A549 (cell line): ENCODE measurements at regions not wholly inside any gene's neighbourhood (a gene's known extent, or its start where the extent isn't known, plus 50 kb on each side); places are given as distances from the start of the nearest gene placed in this dataset.

ENCODE experiments used
- ATAC-seq, 2 experiments: fragments of 200-7000 bp in 1 of 2; fragments of >200 bp in 1 of 2; cut with Nextera tagmentation in 1 of 2; cut with Tn5 transposase in 1 of 2; 3 replicates each; pipeline versions ENCODE4 v1.8.0 to v1.9.1; 2018 to 2020; ENCODE audit warnings: mild to moderate bottlenecking in 1 of 2, moderate library complexity in 1 of 2
- CTCF ChIA-PET: fragments of 300-600 bp; sonication (Branson Sonifier 250); formaldehyde crosslinking; extraction: SDS; loops from one replicate; lab custom pipeline; 2021; ENCODE audit warnings: antibody characterized with exemption, inconsistent platforms; lab: Yijun Ruan, JAX
- POLR2A ChIA-PET: fragments of 350-600 bp; formaldehyde crosslinking; extraction: SDS; loops from one replicate; lab custom pipeline; 2021; ENCODE audit warnings: antibody characterized with exemption, inconsistent platforms; lab: Yijun Ruan, JAX
- DNase-seq, 2 experiments: peaks; one replicate each; pipeline versions ENCODE4 v3.0.0 to v3.0.0-alpha.2; 2011 to 2016; ENCODE audit warnings: low read depth in 1 of 2, low spot score in 1 of 2
- FAIRE-seq: peaks from 2 replicates; lab custom pipeline; 2011; peaks lifted over from hg19 to GRCh38; lab: Jason Lieb, UNC
- H3K27ac ChIP-seq, 2 experiments: fragments of >200 bp; sonication (Bioruptor Twin); formaldehyde crosslinking; 3 replicates each; pipeline ENCODE4 v1.5.1; 2016 to 2017
- H3K4me1 ChIP-seq: fragments of >200 bp; sonication (Bioruptor Twin); formaldehyde crosslinking; 3 replicates; pipeline ENCODE4 v1.6.1; 2016
- H3K4me2 ChIP-seq: fragments of >200 bp; sonication (Bioruptor Twin); formaldehyde crosslinking; 3 replicates; pipeline ENCODE4 v1.6.1; 2016
- H3K4me3 ChIP-seq: fragments of >200 bp; sonication (Bioruptor Twin); formaldehyde crosslinking; 3 replicates; pipeline ENCODE4 v1.5.1; 2016
- H3K9me3 ChIP-seq: fragments of >200 bp; sonication (Bioruptor Twin); formaldehyde crosslinking; 3 replicates; pipeline ENCODE4 v1.6.1; 2016
- ATOH8 ChIP-seq: fragments of 250-450 bp; sonication (Bioruptor Pico); IDR thresholded peaks from 2 replicates; pipeline ENCODE4 v1.5.0; 2020; ENCODE audit warnings: low read depth, mild to moderate bottlenecking, moderate library complexity
- CBX2 ChIP-seq: fragments of 200-600 bp; sonication (generic); IDR thresholded peaks from 2 replicates; pipeline ENCODE4 v1.6.1; 2016; ENCODE audit warnings: low read depth, mild to moderate bottlenecking, borderline replicate concordance
- CEBPB ChIP-seq, 2 experiments: fragments of >200 bp in 1 of 2; sonication (Bioruptor Twin) in 1 of 2; formaldehyde crosslinking in 1 of 2; IDR thresholded peaks; 2 replicates each; pipeline ENCODE4 v1.6.1; 2012 to 2016
- E2F6 ChIP-seq: IDR thresholded peaks from 2 replicates; pipeline ENCODE4 v1.6.1; 2012; ENCODE audit warnings: low read depth, borderline replicate concordance
- EHF ChIP-seq: fragments of 250-450 bp; sonication (Bioruptor Pico); IDR thresholded peaks from 2 replicates; pipeline ENCODE4 v1.5.0; 2020; ENCODE audit warnings: mild to moderate bottlenecking
- EHMT2 ChIP-seq: fragments of 200-600 bp; sonication (generic); IDR thresholded peaks from 2 replicates; pipeline ENCODE4 v1.6.1; 2016; ENCODE audit warnings: antibody characterized with exemption, low read depth, mild to moderate bottlenecking, moderate library complexity
- GATA3 ChIP-seq: IDR thresholded peaks from 2 replicates; pipeline ENCODE4 v1.6.1; 2012; ENCODE audit warnings: borderline replicate concordance
- HDAC2 ChIP-seq: fragments of 200-600 bp; sonication (generic); IDR thresholded peaks from 2 replicates; pipeline ENCODE4 v1.6.1; 2016
- HMGXB4 ChIP-seq: fragments of 250-450 bp; sonication (Bioruptor Pico); IDR thresholded peaks from 2 replicates; pipeline ENCODE4 v1.5.0; 2021; ENCODE audit warnings: mild to moderate bottlenecking, moderate library complexity, borderline replicate concordance
- HOXA7 ChIP-seq: fragments of 250-450 bp; sonication (Bioruptor Pico); IDR thresholded peaks from 2 replicates; pipeline ENCODE4 v1.5.0; 2020; ENCODE audit warnings: mild to moderate bottlenecking, moderate library complexity
- JUN ChIP-seq, 2 experiments: fragments of >200 bp; sonication (Bioruptor Twin); formaldehyde crosslinking; IDR thresholded peaks; 2 replicates in 1 of 2; 3 replicates in 1 of 2; pipeline ENCODE4 v1.6.1; 2016 to 2017
- JUNB ChIP-seq: fragments of >200 bp; sonication (Bioruptor Twin); formaldehyde crosslinking; IDR thresholded peaks from 2 replicates; pipeline ENCODE4 v1.6.1; 2016
- KDM1A ChIP-seq: fragments of 200-600 bp; sonication (generic); IDR thresholded peaks from 2 replicates; pipeline ENCODE4 v1.6.1; 2016; ENCODE audit warnings: low read depth, mild to moderate bottlenecking
- KDM5A ChIP-seq: fragments of 200-600 bp; sonication (generic); IDR thresholded peaks from 2 replicates; pipeline ENCODE4 v1.6.1; 2016; ENCODE audit warnings: antibody characterized with exemption, mild to moderate bottlenecking
- MYC ChIP-seq: IDR thresholded peaks from 2 replicates; pipeline ENCODE4 v1.6.1; 2012; ENCODE audit warnings: mild to moderate bottlenecking, inconsistent platforms, low read length, improper control_type of control experiment, borderline replicate concordance
- NR3C1 ChIP-seq: fragments of >200 bp; sonication (Bioruptor Twin); formaldehyde crosslinking; IDR thresholded peaks from 3 replicates; pipeline ENCODE4 v1.6.1; 2017
- PBX3 ChIP-seq: IDR thresholded peaks from 2 replicates; pipeline ENCODE4 v1.6.1; 2012
- PHF8 ChIP-seq: fragments of 200-600 bp; sonication (generic); IDR thresholded peaks from 2 replicates; pipeline ENCODE4 v1.6.1; 2016; ENCODE audit warnings: low read depth, mild to moderate bottlenecking, antibody characterized with exemption, moderate library complexity, borderline replicate concordance
- POLR2A ChIP-seq: IDR thresholded peaks from 2 replicates; pipeline ENCODE4 v1.6.1; 2012; ENCODE audit warnings: mild to moderate bottlenecking, low read length
- POLR2AphosphoS2 ChIP-seq: conservative IDR thresholded peaks from 2 replicates; pipeline ENCODE4 v1.6.1; 2012; ENCODE audit warnings: low read length, improper control_type of control experiment, inconsistent platforms
- RNF2 ChIP-seq: fragments of 200-600 bp; sonication (generic); IDR thresholded peaks from 2 replicates; pipeline ENCODE4 v1.6.1; 2016; ENCODE audit warnings: low read depth, mild to moderate bottlenecking, antibody characterized with exemption, moderate library complexity, borderline replicate concordance
- SMC3 ChIP-seq: fragments of >200 bp; sonication (Bioruptor Twin); formaldehyde crosslinking; IDR thresholded peaks from 3 replicates; pipeline ENCODE4 v1.6.1; 2018; ENCODE audit warnings: inconsistent platforms
- TFCP2L1 ChIP-seq: fragments of 250-450 bp; sonication (Bioruptor Pico); IDR thresholded peaks from 2 replicates; pipeline ENCODE4 v1.5.0; 2021; ENCODE audit warnings: mild to moderate bottlenecking
- ZNF302 ChIP-seq: fragments of 250-450 bp; sonication (Bioruptor Pico); IDR thresholded peaks from 2 replicates; pipeline ENCODE4 v1.9.0; 2021; ENCODE audit warnings: inconsistent platforms, mild to moderate bottlenecking, moderate library complexity
- ZSCAN20 ChIP-seq: fragments of 250-450 bp; sonication (Bioruptor Pico); IDR thresholded peaks from 2 replicates; pipeline ENCODE4 v1.8.0; 2022; ENCODE audit warnings: mild to moderate bottlenecking, moderate library complexity
- WGBS: methylation state at CpG from one replicate; pipeline ENCODE4 v1.1.6; 2017; ENCODE audit errors: missing lambda C conversion rate; 5-methylcytosine and 5-hydroxymethylcytosine counted together

GRCh38 chr6:43890197-43891062, 120.4 kb downstream of the VEGFA start:
- TF ChIP-seq POLR2AphosphoS2, result no peak
- no peak for TF ChIP-seq NR3C1
- TF ChIP-seq HOXA7 (CRISPR knock-in tag), result no peak
- TF ChIP-seq GATA3, result no peak
- TF ChIP-seq CBX2, result no peak
- TF ChIP-seq E2F6, result no peak
- TF ChIP-seq CEBPB (IDR thresholded peaks at IDR 0.05), result no peak
- TF ChIP-seq MYC, result no peak
- TF ChIP-seq EHF (CRISPR knock-in tag), result no peak
- TF ChIP-seq SMC3, result no peak
- FAIRE-seq, result no peak
- 81% methylated on average over 13 of the region's 17 CpGs for whole genome bisulfite sequencing
- Histone ChIP-seq H3K27ac (no peak overlapping the region), H3K4me2 (no peak overlapping the region), H3K4me1 (no peaks in the 10 kb centered on the region), H3K9me3 (no peaks in the 10 kb centered on the region), H3K4me3 (no peak overlapping the region)
- ATAC-seq, result no peak; a peak in 1 of 6 replicates
- ChIA-PET POLR2A (no interaction called here), CTCF (interaction anchor here (0.9 to 1.3 kb wide), 2 partner anchors 117 to 223 kb away, joined by 3 to 4 read pairs; no protein-coding TSS in a partner anchor)
- DNase-seq, result no peak

GRCh38 chr6:43887906-43888683, 118.1 kb downstream of the VEGFA start:
- no peaks in the 10 kb centered on the region for H3K4me1 ChIP-seq
- POLR2A ChIA-PET, result no interaction called here
- CTCF ChIA-PET, result no interaction called here
- FAIRE-seq (no peak), ATAC-seq (no peak), DNase-seq (no peak)
- WGBS, result 75% methylated on average over 14 of the region's 17 CpGs
- H3K9me3 ChIP-seq, result no peaks in the 10 kb centered on the region
- no peak for TF ChIP-seq KDM5A
- no peak for TF ChIP-seq JUNB
- TF ChIP-seq HMGXB4 (CRISPR knock-in tag), result no peak
- no peak for TF ChIP-seq MYC
- no peak for TF ChIP-seq PBX3
- TF ChIP-seq CBX2, result no peak
- TF ChIP-seq RNF2, result no peak
- no peak overlapping the region for H3K4me3 ChIP-seq
- no peak overlapping the region for H3K27ac ChIP-seq
- no peak overlapping the region for H3K4me2 ChIP-seq

- POLR2A ChIA-PET, result no interaction called here
- CTCF ChIA-PET, result interaction anchor here (0.5 to 1.6 kb wide), 2 partner anchors 120 to 191 kb away, joined by 4 read pairs; no protein-coding TSS in a partner anchor
- DNase-seq (no peak), ATAC-seq (no peak), FAIRE-seq (no peak)
- 71% methylated on average over 5 of the region's 12 CpGs for WGBS
- no peak overlapping the region for H3K27ac ChIP-seq
- H3K9me3 ChIP-seq, result no peaks in the 10 kb centered on the region
- no peak overlapping the region for H3K4me2 ChIP-seq
- no peak overlapping the region for H3K4me3 ChIP-seq
- H3K4me1 ChIP-seq, result no peaks in the 10 kb centered on the region
- TF ChIP-seq JUNB (no peak), CEBPB (IDR thresholded peaks at IDR 0.05) (no peak), NR3C1 (no peak), HDAC2 (no peak), ZNF302 (CRISPR knock-in tag) (no peak), TFCP2L1 (CRISPR knock-in tag) (no peak), KDM1A (no peak), KDM5A (no peak), POLR2A (no peak), EHMT2 (no peak), ATOH8 (CRISPR knock-in tag) (no peak), PHF8 (no peak), ZSCAN20 (CRISPR knock-in tag) (no peak), JUN (IDR thresholded peaks at IDR 0.05) (no peak), HMGXB4 (CRISPR knock-in tag) (no peak)
Measured at GRCh38 chr6:43887340-43887858, 117.4 kb downstream of the VEGFA start.
